Mesendoderm (in vitro differentiated cells): ENCODE measurements at regions not wholly inside any gene's neighbourhood (a gene's known extent, or its start where the extent isn't known, plus 50 kb on each side); places are given as distances from the start of the nearest gene placed in this dataset.
"Not testable (repeated sequence)": the region's sequence is repeated elsewhere in the genome, so short reads cannot be mapped to it uniquely, and the experiment has no call there.

ENCODE experiments used
- DNase-seq: peaks from one replicate; pipeline ENCODE4 v3.0.0; 2013
- H2AK5ac ChIP-seq: 2 replicates; pipeline ENCODE4 v1.6.1; 2013; ENCODE audit warnings: low read length, inconsistent platforms
- H2BK120ac ChIP-seq: 2 replicates; pipeline ENCODE4 v1.6.1; 2013; ENCODE audit warnings: low read depth, mild to moderate bottlenecking, low read length, moderate library complexity, mixed read lengths
- H2BK15ac ChIP-seq: replicated peaks from 2 replicates; pipeline ENCODE4 v1.6.1; 2013; ENCODE audit warnings: low read depth, mild to moderate bottlenecking, moderate library complexity
- H2BK5ac ChIP-seq: 2 replicates; pipeline ENCODE4 v1.6.1; 2013; ENCODE audit warnings: low read length, inconsistent platforms
- H3K18ac ChIP-seq: 2 replicates; pipeline ENCODE4 v1.6.1; 2013; ENCODE audit warnings: mild to moderate bottlenecking, low read length, mixed read lengths
- H3K23ac ChIP-seq: one replicate; pipeline ENCODE4 v1.6.1; 2013; ENCODE audit warnings: low read length
- H3K27ac ChIP-seq: 2 replicates; pipeline ENCODE4 v1.5.1; 2013; ENCODE audit warnings: low read depth, mild to moderate bottlenecking, inconsistent platforms, low read length, moderate library complexity
- H3K27me3 ChIP-seq: 2 replicates; pipeline ENCODE4 v1.6.1; 2013; ENCODE audit warnings: low read length, control low read depth, mild to moderate bottlenecking, inconsistent platforms; ENCODE audit not compliant: insufficient read depth, poor library complexity
- H3K36me3 ChIP-seq: 2 replicates; pipeline ENCODE4 v1.6.1; 2013; ENCODE audit warnings: low read length, inconsistent platforms; ENCODE audit not compliant: control insufficient read depth, insufficient read depth
- H3K4ac ChIP-seq: one replicate; pipeline ENCODE4 v1.6.1; 2013; ENCODE audit warnings: low read depth, mild to moderate bottlenecking, low read length, moderate library complexity
- H3K4me1 ChIP-seq: 2 replicates; pipeline ENCODE4 v1.6.1; 2013; ENCODE audit warnings: low read depth, low read length, inconsistent platforms; ENCODE audit not compliant: control insufficient read depth
- H3K4me2 ChIP-seq: 2 replicates; pipeline ENCODE4 v1.6.1; 2013; ENCODE audit warnings: low read length
- H3K4me3 ChIP-seq: 2 replicates; pipeline ENCODE4 v1.5.1; 2013; ENCODE audit warnings: mild to moderate bottlenecking, low read length
- H3K56ac ChIP-seq: one replicate; pipeline ENCODE4 v1.6.1; 2013; ENCODE audit warnings: low read length
- H3K79me1 ChIP-seq: 2 replicates; pipeline ENCODE4 v1.6.1; 2013; ENCODE audit warnings: low read length, inconsistent platforms
- H3K79me2 ChIP-seq: 2 replicates; pipeline ENCODE4 v1.6.1; 2013; ENCODE audit warnings: mild to moderate bottlenecking, low read length; ENCODE audit not compliant: control insufficient read depth, insufficient read depth
- H3K9ac ChIP-seq: 2 replicates; pipeline ENCODE4 v1.6.1; 2013; ENCODE audit warnings: low read length, inconsistent platforms
- H4K5ac ChIP-seq: one replicate; pipeline ENCODE4 v1.6.1; 2013; ENCODE audit warnings: low read length
- H4K8ac ChIP-seq: one replicate; pipeline ENCODE4 v1.6.1; 2013; ENCODE audit warnings: low read depth, mild to moderate bottlenecking, control low read depth, low read length, moderate library complexity
- WGBS: extraction: QIAGEN DNeasy Blood & Tissue Kit; methylation state at CpG from one replicate; pipeline ENCODE4 v1.1.7; 2013; ENCODE audit warnings: low lambda C conversion rate, missing lambda C conversion rate; ENCODE audit not compliant: insufficient coverage; ENCODE audit errors: extremely low coverage; 5-methylcytosine and 5-hydroxymethylcytosine counted together

DNA sequence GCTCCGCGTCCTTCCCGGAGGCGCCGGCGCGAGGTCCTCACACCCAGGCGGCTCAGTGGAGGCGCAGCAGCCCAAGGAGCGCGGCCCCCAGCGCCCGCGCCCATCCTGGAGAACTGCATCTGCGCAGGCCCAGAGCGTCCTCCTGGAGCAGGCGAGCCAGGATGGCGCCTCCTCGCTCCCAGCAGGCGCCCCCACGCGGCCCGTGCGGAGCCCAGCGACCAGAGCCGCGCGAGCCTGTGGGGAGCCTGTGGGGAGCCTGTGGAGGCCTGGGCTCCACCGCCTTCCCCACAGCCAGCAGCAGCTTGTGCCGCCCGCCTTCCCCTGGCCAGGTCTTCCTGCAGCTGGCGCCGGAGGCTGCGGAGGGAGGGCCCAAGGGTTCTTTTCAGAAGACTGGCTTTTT, 953.9 kb downstream of the TMEM121 start:
- not testable (repeated sequence) for H2BK5ac ChIP-seq, H3K4me3 ChIP-seq, H3K27me3 ChIP-seq, H2AK5ac ChIP-seq, H3K23ac ChIP-seq, H2BK15ac ChIP-seq, H3K56ac ChIP-seq, H4K8ac ChIP-seq, H3K9ac ChIP-seq, DNase-seq, H3K4me2 ChIP-seq, H3K27ac ChIP-seq, H4K5ac ChIP-seq, H3K36me3 ChIP-seq, H3K18ac ChIP-seq, H3K4me1 ChIP-seq, H2BK120ac ChIP-seq, H3K4ac ChIP-seq, H3K79me1 ChIP-seq, H3K79me2 ChIP-seq
- no CpG with 5 or more reads among the region's 34 CpGs for WGBS

- no CpG with 5 or more reads among the region's 45 CpGs for WGBS
- not testable (repeated sequence) for H2BK15ac ChIP-seq, H3K79me2 ChIP-seq
Measured at GRCh38 chr14:106482213-106482612, 955.8 kb downstream of the TMEM121 start.

DNA sequence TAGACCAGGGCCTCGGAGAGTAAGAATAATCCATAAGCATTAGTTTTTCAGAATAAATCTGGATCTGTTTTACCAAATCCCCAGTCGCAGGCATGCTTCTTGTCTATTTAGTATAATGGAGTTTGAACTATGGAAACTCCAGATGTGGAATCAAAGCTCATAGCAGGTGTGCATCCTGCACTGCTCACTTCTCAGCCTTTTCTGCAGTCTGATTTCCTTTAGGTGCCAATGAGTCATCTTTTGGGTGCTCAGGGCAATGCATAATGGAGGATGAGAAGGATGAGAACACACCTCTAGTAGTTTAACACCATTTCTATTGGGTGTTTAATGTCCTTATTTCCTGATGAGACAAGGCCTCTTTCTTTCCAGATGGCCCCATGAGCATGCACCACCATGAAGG, 961.2 kb downstream of the TMEM121 start:
- Histone ChIP-seq H3K23ac (no peak overlapping the region), H2BK15ac (no peak overlapping the region), H3K4me1 (no peaks in the 10 kb centered on the region), H4K8ac (no peak overlapping the region), H3K56ac (no peak overlapping the region), H3K4me2 (no peak overlapping the region), H3K9ac (no peak overlapping the region), H2AK5ac (no peak overlapping the region), H3K4ac (no peak overlapping the region), H4K5ac (no peak overlapping the region), H3K27ac (no peak overlapping the region), H2BK120ac (no peak overlapping the region), H2BK5ac (no peak overlapping the region), H3K36me3 (no peaks in the 10 kb centered on the region), H3K27me3 (no peaks in the 10 kb centered on the region), H3K4me3 (peak overlapping the region; percentile 15), H3K18ac (no peak overlapping the region), H3K79me1 (no peaks in the 10 kb centered on the region), H3K79me2 (no peaks in the 10 kb centered on the region)
- WGBS: no CpG with 5 or more reads among the region's 2 CpGs
- no peak for DNase-seq

More at GRCh38 chr14:106482213-106482612, 955.8 kb downstream of the TMEM121 start:
- H3K79me1 ChIP-seq, H3K9ac ChIP-seq, H3K4me3 ChIP-seq, H4K5ac ChIP-seq, H3K18ac ChIP-seq, H2BK120ac ChIP-seq, H3K27ac ChIP-seq, DNase-seq, H3K4me2 ChIP-seq, H4K8ac ChIP-seq, H2BK5ac ChIP-seq, H3K4ac ChIP-seq, H2AK5ac ChIP-seq, H3K36me3 ChIP-seq, H3K23ac ChIP-seq, H3K56ac ChIP-seq, H3K4me1 ChIP-seq, H3K27me3 ChIP-seq: not testable (repeated sequence)

DNA sequence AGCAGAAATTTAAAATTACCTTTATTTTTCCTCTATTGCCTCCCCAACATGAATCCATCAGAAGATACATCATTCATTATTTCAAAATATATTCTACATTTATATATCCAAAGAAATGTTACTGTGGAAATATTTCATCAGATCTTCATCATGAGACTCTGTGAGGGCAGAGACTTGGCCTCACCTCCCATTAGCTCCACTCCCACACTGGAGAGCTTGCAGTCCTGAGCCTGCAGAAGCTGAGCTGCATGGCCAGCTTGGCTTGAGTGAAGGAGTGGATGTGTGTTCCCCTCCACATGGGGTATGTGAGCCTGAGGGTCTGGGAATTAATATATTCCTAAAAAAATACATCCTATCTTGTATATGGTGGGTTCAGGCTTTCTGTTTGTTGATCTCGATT, 961.9 kb downstream of the TMEM121 start:
- Histone ChIP-seq H3K4me2 (no peak overlapping the region), H2BK5ac (no peak overlapping the region), H3K27ac (no peak overlapping the region), H3K27me3 (no peaks in the 10 kb centered on the region), H3K36me3 (no peaks in the 10 kb centered on the region), H4K8ac (no peak overlapping the region), H3K56ac (no peak overlapping the region), H3K79me1 (no peaks in the 10 kb centered on the region), H2BK15ac (no peak overlapping the region), H3K9ac (no peak overlapping the region), H3K4ac (no peak overlapping the region), H2AK5ac (no peak overlapping the region), H2BK120ac (no peak overlapping the region), H4K5ac (no peak overlapping the region), H3K79me2 (no peaks in the 10 kb centered on the region), H3K18ac (no peak overlapping the region), H3K4me1 (no peaks in the 10 kb centered on the region), H3K4me3 (no peak overlapping the region), H3K23ac (no peak overlapping the region)
- DNase-seq: no peak
- no CpG with 5 or more reads among the region's 1 CpG for WGBS

- Histone ChIP-seq H4K8ac (no peak overlapping the region), H3K56ac (no peak overlapping the region), H3K36me3 (no peaks in the 10 kb centered on the region), H3K18ac (no peak overlapping the region), H3K4me2 (no peak overlapping the region), H2BK15ac (no peak overlapping the region), H3K23ac (no peak overlapping the region), H4K5ac (no peak overlapping the region), H3K79me1 (no peaks in the 10 kb centered on the region), H3K27ac (no peak overlapping the region), H3K4me1 (no peaks in the 10 kb centered on the region), H3K79me2 (no peaks in the 10 kb centered on the region), H3K9ac (no peak overlapping the region), H2AK5ac (no peak overlapping the region), H2BK5ac (no peak overlapping the region), H3K4ac (no peak overlapping the region), H3K27me3 (no peaks in the 10 kb centered on the region), H3K4me3 (peak overlapping the region; percentile 16), H2BK120ac (no peak overlapping the region)
- WGBS: no CpG with 5 or more reads among the region's 8 CpGs
- DNase-seq: no peak
Measured at GRCh38 chr14:106489112-106489881, 962.9 kb downstream of the TMEM121 start.

GRCh38 chr14:106490442-106490841, 964.1 kb downstream of the TMEM121 start:
- no peak overlapping the region for H4K8ac ChIP-seq
- H3K36me3 ChIP-seq: no peaks in the 10 kb centered on the region
- H2BK5ac ChIP-seq: no peak overlapping the region
- no peak overlapping the region for H2BK120ac ChIP-seq
- H3K9ac ChIP-seq: no peak overlapping the region
- H2AK5ac ChIP-seq: no peak overlapping the region
- H3K4ac ChIP-seq: no peak overlapping the region
- H3K18ac ChIP-seq: no peak overlapping the region
- H3K27ac ChIP-seq: no peak overlapping the region
- H3K79me1 ChIP-seq: no peaks in the 10 kb centered on the region
- no peak overlapping the region for H3K4me2 ChIP-seq
- no peak for DNase-seq
- H2BK15ac ChIP-seq: no peak overlapping the region
- H4K5ac ChIP-seq: no peak overlapping the region
- H3K23ac ChIP-seq: no peak overlapping the region
- no peak overlapping the region for H3K56ac ChIP-seq
- no peaks in the 10 kb centered on the region for H3K4me1 ChIP-seq
- no peak overlapping the region for H3K4me3 ChIP-seq
- no peaks in the 10 kb centered on the region for H3K79me2 ChIP-seq
- WGBS: no CpG with 5 or more reads among the region's 5 CpGs
- no peaks in the 10 kb centered on the region for H3K27me3 ChIP-seq
